NCI-H2107 (cell line): ENCODE measurements at regions not wholly inside any gene's neighbourhood (a gene's known extent, or its start where the extent isn't known, plus 50 kb on each side); places are given as distances from the start of the nearest gene placed in this dataset.
"Not testable (repeated sequence)": the region's sequence is repeated elsewhere in the genome, so short reads cannot be mapped to it uniquely, and the experiment has no call there.

Experiments used
- DNase-seq: peaks from one replicate; lab custom pipeline; 2025; lab: John Stamatoyannopoulos, UW

GRCh38 chr4:62531264-62531663, 1331.1 kb downstream of the ADGRL3 start:
- DNase-seq = no peak

- no peak for DNase-seq
Observed at GRCh38 chr4:62528874-62529273, 1328.7 kb downstream of the ADGRL3 start.

GRCh38 chr4:62526671-62527070, 1326.5 kb downstream of the ADGRL3 start:
- no peak for DNase-seq

- no peak for DNase-seq
Observed at GRCh38 chr4:62523256-62523655, 1323.1 kb downstream of the ADGRL3 start.

- no peak for DNase-seq
Observed at GRCh38 chr4:62522273-62522672, 1322.1 kb downstream of the ADGRL3 start.

GRCh38 chr4:62517716-62518115, 1317.6 kb downstream of the ADGRL3 start:
- no peak for DNase-seq

- no peak for DNase-seq
Observed at GRCh38 chr4:62513306-62513705, 1313.2 kb downstream of the ADGRL3 start.

GRCh38 chr4:62512271-62512670, 1312.1 kb downstream of the ADGRL3 start:
- DNase-seq = no peak

- no peak for DNase-seq
Observed at GRCh38 chr4:62510228-62510627, 1310.1 kb downstream of the ADGRL3 start.

GRCh38 chr4:62500296-62500695, 1300.2 kb downstream of the ADGRL3 start:
- DNase-seq = no peak

GRCh38 chr4:62495032-62495431, 1294.9 kb downstream of the ADGRL3 start:
- DNase-seq = no peak

- not testable (repeated sequence) for DNase-seq
Observed at GRCh38 chr4:62491756-62492155, 1291.6 kb downstream of the ADGRL3 start.

- no peak for DNase-seq
Observed at GRCh38 chr4:62490635-62491034, 1290.5 kb downstream of the ADGRL3 start.

GRCh38 chr4:62487016-62487415, 1286.9 kb downstream of the ADGRL3 start:
- no peak for DNase-seq

GRCh38 chr4:62484357-62484756, 1284.2 kb downstream of the ADGRL3 start:
- no peak for DNase-seq

GRCh38 chr4:62482355-62482754, 1282.2 kb downstream of the ADGRL3 start:
- DNase-seq = no peak

GRCh38 chr4:62475596-62475995, 1275.5 kb downstream of the ADGRL3 start:
- DNase-seq = no peak

- DNase-seq = no peak
Observed at GRCh38 chr4:62474802-62475201, 1274.7 kb downstream of the ADGRL3 start.

GRCh38 chr4:62471021-62471420, 1270.9 kb downstream of the ADGRL3 start:
- DNase-seq = no peak

- no peak for DNase-seq
Observed at GRCh38 chr4:62470421-62470983, 1270.4 kb downstream of the ADGRL3 start.

- no peak for DNase-seq
Observed at GRCh38 chr4:62470020-62470419, 1269.9 kb downstream of the ADGRL3 start.

- no peak for DNase-seq
Observed at GRCh38 chr4:62461961-62462360, 1261.8 kb downstream of the ADGRL3 start.

GRCh38 chr4:62460329-62460728, 1260.2 kb downstream of the ADGRL3 start:
- DNase-seq = no peak

GRCh38 chr4:62457356-62457755, 1257.2 kb downstream of the ADGRL3 start:
- no peak for DNase-seq

GRCh38 chr4:62455871-62456270, 1255.7 kb downstream of the ADGRL3 start:
- DNase-seq = no peak
